DMS79 treated with DMSO at 0.1 percent for 48 hours (cell line): ENCODE measurements at regions not wholly inside any gene's neighbourhood (a gene's known extent, or its start where the extent isn't known, plus 50 kb on each side); places are given as distances from the start of the nearest gene placed in this dataset.
"Not testable (repeated sequence)": the region's sequence is repeated elsewhere in the genome, so short reads cannot be mapped to it uniquely, and the experiment has no call there.

Experiments used
- DNase-seq: peaks from one replicate; lab custom pipeline; 2025; lab: John Stamatoyannopoulos, UW

- no peak for DNase-seq
These were observed 119.8 kb upstream of the SLC38A4 start for GRCh38 chr12:46945591-46945990.

GRCh38 chr12:46946137-46946536 lies 120.3 kb upstream of the SLC38A4 start:
- no peak for DNase-seq

GRCh38 chr12:46948936-46949545 lies 123.2 kb upstream of the SLC38A4 start:
- DNase-seq, result no peak

DNA sequence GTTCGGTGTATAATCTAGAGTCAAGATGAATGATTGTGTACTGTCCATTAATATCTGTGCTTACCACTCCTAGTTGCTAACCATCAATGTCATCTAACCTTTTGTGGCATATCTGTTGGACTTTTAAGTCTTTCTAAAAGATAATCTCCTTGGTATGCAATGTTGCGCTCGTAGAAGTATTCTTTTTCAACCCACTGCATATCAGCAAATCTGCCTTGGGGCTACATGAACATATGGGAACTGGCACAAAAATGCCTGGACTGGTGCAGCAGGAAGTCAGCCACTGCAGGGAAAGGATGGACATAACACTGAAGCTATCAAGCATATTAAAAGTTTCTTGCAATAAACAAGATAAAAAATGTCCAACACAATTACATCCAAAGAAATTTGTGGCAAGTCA lies 124.3 kb upstream of the SLC38A4 start:
- no peak for DNase-seq

- no peak for DNase-seq
These were observed 126.4 kb upstream of the PCED1B start for GRCh38 chr12:46952880-46953483.

DNA sequence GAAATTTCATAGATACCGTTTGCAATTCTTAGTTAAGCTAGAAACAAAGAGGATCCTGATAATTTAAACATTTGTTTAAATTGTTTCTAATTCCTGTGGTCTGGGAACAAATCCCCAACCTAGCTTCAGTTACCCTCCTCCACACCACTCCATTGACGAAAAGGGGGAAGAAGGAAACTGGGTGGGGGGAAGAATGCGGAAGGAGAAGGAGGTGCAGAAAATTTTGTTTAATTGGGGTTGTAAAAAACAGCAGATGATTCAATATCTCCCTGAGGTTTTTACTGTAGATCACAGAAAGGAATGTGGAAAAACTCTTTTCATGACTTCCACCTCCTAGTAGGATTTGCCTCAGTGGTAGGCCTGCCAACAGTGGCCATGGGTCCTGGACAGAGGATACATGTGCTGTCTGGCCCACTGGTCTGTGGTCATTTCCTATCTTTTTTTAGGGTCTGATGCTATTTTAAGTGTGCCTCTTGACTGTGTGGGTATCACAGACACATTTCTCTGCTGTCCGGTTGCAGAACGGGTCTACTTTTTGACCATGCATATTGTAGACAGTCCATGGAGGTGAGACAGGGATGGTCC lies 122.9 kb upstream of the PCED1B start:
- no peak for DNase-seq

DNA sequence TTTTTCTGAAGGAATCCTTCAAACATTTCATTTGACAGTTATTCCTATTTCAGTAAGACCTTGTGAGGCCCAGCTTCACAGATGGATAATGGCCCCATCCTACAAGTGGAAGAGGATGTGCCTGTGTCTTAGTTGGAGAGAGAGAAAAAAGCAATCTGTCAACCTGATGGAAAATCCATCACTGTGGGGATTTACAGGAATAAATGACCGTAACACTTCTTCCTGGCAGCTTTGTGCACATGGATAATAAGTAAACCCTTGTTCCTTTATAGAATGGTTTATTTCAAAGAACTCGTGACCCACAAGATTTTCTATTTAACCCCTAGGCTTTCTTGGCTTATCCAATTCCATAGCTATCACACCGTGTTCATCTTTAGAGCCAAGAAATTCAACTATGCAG lies 121.4 kb upstream of the PCED1B start:
- no peak for DNase-seq

DNA sequence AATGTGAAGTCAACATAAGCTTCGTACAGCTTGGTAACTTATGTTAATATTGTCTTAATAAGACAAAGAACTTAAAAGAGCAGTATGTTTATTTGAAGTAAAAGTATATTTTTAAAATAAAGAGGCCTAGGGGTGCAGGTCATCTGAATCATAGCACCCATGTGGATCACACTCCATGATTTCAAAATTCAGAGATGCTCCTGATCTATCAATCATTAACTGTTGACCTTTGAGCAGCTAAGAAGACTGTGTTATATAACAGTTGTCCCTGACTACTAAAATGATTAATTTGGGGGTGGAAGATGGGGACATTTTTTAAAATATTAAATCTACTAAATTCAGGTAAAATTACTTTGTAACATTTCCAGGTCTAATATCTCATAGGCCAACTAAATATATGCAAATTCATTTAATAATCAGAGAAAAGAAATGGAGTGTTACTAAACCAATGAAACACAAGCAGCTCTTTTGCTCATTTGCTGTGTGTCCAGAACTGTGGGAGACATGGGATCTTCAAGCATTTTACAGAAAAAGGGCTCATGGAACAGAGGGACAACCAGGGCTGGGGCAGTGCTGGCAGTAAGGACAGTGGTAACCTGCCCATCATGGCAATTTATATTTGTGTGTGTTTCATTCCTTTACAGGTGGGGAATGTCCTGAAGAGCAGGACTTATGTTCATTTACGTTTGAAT lies 120.7 kb upstream of the PCED1B start:
- DNase-seq, result no peak

DNA sequence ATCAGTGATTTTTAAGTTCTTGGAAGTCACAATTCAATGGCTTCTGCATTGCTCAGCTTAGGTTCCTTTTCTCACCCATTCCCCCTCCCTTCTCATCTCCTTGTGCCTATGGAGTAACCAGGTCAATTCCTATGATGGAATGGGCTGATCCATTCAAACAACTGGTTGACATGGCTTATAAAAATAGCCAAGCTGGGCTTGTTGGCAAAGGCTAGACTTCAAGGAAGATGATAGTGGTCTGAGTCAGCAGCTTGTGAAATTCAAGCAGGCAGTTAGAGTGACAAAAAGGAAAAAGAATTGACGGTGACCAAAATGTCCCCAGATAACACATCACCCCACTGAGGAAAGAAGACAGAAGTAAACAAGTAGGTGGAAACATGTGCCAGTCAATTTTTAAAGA lies 119.9 kb upstream of the PCED1B start:
- DNase-seq, result no peak

DNA sequence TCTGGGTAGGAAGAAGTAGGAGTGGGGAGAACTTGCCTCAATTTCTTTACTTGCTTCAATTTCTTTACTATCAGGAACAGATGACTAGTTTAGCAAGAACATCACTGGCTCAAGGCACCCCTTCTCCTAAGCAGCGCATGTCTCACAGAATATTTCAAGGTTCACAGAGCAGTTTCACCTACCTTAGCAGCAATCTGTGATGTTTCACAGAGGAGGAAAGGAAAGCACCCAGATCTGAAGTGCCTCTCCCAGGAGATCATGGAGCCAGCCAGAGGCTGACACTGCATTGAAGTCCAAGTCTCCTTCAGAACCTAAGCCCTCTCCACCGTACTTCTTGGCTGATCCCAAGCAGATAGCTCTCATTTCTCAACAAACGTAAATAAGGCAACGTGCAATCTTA lies 118.7 kb upstream of the PCED1B start:
- DNase-seq, result no peak

DNA sequence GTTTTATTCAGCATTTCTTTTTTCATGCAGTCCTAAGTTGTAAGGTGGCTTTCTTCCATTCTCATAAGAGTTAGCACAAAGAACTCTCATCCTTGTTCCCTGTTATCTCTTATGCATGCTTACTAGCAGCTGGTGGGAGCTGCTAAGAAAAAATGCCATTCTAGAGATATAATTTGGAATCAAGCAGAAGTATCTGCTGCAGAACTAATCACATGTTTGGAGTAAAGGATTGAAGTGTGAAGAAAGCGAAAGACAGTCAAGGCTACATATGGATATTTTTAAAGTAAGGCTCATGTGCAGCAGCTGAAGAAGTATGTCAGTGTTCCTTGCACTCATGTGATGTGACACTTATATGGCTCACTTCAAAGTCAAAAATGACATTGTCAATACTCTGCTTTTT lies 116.2 kb upstream of the PCED1B start:
- no peak for DNase-seq

DNA sequence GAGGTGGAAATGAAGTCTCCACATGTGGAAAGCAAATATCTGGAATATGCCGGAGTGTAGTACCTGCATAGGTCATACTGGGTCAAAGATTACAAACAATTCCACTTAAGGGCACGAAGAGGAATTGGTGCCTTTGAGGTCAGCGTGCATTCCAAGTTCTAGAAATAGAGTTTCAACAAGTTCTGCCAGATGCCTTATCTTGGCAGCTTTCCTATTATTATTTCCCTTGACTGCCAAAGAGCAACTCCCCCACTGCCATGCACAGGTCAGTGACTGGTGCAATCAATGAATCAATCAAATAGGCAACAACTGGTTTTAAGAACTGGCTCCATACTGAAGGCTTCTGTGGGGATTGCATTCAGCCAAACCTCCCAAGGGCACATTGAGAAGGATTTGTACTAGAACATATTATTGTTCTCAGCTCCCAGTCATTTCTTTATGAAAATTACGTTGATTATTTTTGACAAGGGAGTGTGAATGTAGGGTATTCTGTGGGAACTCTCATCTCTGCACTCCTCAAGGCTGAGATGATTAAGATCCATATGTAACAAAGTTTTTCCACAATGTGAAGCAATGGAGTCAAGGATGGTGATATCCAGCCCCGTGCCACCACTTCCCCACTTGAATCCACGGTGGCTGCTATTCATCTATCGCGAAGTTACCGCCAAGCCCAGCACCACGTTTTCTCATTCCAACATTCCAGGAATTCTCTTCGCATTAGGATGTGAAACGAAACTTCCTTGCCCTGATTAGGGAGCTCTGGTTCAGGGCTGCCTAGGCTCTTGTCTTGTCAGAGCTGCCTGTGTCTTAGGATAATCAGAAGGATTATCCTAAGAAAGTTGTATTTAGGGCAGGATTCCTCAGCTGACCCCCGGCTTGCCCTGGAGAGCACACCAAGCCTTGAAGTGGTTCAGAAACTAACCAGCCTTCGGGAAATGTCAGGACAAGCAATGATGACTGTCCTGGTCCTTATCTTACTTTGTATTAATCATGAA lies 115.1 kb upstream of the PCED1B start:
- DNase-seq, result no peak

DNA sequence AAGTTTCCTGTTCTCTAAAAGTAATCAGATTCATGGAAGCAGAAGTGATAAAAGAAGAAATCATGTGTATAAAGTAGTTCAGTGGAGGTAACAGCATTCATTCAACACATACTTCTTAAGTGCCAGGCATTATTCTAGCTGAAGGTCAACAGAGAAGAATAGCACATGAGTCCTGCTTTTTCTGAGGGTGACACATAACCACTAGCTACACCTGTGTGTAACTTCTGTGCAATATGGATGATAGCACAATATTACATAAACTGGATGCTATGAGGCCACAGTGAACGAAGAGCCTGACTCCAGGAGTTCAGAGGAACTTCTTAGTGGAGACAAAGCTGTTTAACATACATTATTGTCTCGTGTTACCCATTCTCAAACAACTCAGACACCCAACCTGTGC lies 114.3 kb upstream of the PCED1B start:
- DNase-seq, result no peak

GRCh38 chr12:46965880-46966279 lies 113.5 kb upstream of the PCED1B start:
- no peak for DNase-seq

DNA sequence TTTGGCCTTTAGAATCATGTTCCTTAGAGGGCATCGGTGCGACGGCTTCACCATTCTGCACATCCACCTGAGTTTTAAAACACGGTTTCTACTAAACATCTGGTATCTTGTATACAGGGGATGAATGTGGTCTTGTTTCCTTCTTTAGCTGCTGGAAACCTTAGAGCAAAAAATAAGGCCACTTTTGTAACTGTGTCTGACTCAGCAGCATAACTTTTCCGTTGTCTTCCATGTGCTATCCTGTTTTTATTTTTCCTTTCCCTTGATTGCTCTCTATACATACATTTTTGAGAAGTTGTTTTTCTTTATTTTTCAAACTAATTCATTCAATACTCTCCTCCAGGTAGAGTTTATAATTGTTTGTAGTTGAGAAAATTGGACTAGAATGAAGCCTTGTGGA lies 108.8 kb upstream of the PCED1B start:
- no peak for DNase-seq

DNA sequence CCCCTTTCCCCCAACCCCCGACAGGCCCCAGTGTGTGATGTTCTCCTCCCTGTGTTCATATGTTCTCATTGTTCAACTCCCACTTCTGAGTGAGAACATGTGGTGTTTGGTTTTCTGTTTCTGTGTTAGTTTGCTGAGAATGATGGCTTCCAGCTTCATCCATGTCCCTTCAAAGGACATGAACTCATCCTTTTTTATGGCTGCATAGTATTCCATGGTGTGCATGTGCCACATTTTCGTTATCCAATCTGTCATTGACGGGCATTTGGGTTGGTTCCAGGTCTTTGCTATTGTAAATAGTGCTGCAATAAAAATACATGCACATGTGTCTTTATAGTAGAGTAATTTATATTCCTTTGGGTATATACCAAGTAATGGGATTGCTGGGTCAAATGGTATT lies 105.5 kb upstream of the PCED1B start:
- DNase-seq, result not testable (repeated sequence)

- no peak for DNase-seq
These were observed 101.5 kb upstream of the PCED1B start for GRCh38 chr12:46977871-46978375.

- no peak for DNase-seq
These were observed 97.8 kb upstream of the PCED1B start for GRCh38 chr12:46981622-46982021.

- no peak for DNase-seq
These were observed 96.6 kb upstream of the PCED1B start for GRCh38 chr12:46982629-46983392.

DNA sequence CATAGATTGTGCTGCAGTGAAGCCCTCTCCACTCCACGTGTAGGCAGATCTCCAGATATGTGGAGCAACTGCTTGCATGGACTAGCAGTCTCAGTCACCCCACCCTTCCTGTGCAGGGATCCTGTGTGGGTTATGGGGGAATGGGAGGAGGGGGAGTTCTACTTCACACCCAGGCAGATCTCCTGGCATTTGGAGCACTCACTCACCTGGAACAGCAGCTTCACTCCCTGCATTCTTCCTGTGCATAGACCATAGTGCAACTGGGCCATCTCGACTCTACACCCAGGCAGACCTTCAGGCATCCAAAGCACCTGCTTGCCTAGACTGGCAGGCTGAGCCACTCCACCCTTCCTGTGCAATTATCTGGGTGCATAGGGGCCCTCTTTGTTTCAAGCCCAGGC lies 96.0 kb upstream of the PCED1B start:
- DNase-seq, result no peak
